ENCODE measurements at regions not wholly inside any gene's neighbourhood (a gene's known extent, or its start where the extent isn't known, plus 50 kb on each side); places are given as distances from the start of the nearest gene placed in this dataset.

- Histone ChIP-seq H3K9me3 (ENCODE audit: control insufficient read depth in 2 of 2, low read length in 2 of 2) (no peaks in the 10 kb centered on the region), H3K4me1 (ENCODE audit: control insufficient read depth, insufficient read depth, low read length) (no peaks in the 10 kb centered on the region), H3K9ac (ENCODE audit: low read length in 2 of 2) (no peak overlapping the region), H3K27me3 (ENCODE audit: control insufficient read depth in 1 of 2, insufficient read depth in 2 of 2, low read length in 2 of 2) (no peaks in the 10 kb centered on the region), H3K27ac (ENCODE audit: low read length) (no peak overlapping the region), H3K36me3 (ENCODE audit: control insufficient read depth in 2 of 2, insufficient read depth in 2 of 2, low read length in 2 of 2) (no peaks in the 10 kb centered on the region), H3K4me3 (ENCODE audit: low read length in 2 of 2) (no peak overlapping the region)
Observed at GRCh38 chr2:238570926-238571325, 144.2 kb downstream of the ASB1 start.

GRCh38 chr2:238571661-238572372 lies 145.1 kb downstream of the ASB1 start:
- Histone ChIP-seq H3K9ac (ENCODE audit: low read length in 2 of 2) (no peak overlapping the region), H3K36me3 (ENCODE audit: control insufficient read depth in 2 of 2, insufficient read depth in 2 of 2, low read length in 2 of 2) (no peaks in the 10 kb centered on the region), H3K4me1 (ENCODE audit: control insufficient read depth, insufficient read depth, low read length) (no peaks in the 10 kb centered on the region), H3K27ac (ENCODE audit: low read length) (no peak overlapping the region), H3K9me3 (ENCODE audit: control insufficient read depth in 2 of 2, low read length in 2 of 2) (peaks cover 0 to 2% of the 10 kb centered on the region in 2 donors), H3K4me3 (ENCODE audit: low read length in 2 of 2) (no peak overlapping the region), H3K27me3 (ENCODE audit: control insufficient read depth in 1 of 2, insufficient read depth in 2 of 2, low read length in 2 of 2) (no peaks in the 10 kb centered on the region)

- no peaks in the 10 kb centered on the region for H3K36me3 ChIP-seq (ENCODE audit: control insufficient read depth in 2 of 2, insufficient read depth in 2 of 2, low read length in 2 of 2)
- H3K27me3 ChIP-seq (ENCODE audit: control insufficient read depth in 1 of 2, insufficient read depth in 2 of 2, low read length in 2 of 2) = no peaks in the 10 kb centered on the region
- no peak overlapping the region for H3K27ac ChIP-seq (ENCODE audit: low read length)
- H3K4me1 ChIP-seq (ENCODE audit: control insufficient read depth, insufficient read depth, low read length) = no peaks in the 10 kb centered on the region
- H3K4me3 ChIP-seq (ENCODE audit: low read length in 2 of 2) = no peak overlapping the region
- peaks cover 0 to 4% of the 10 kb centered on the region in 2 donors for H3K9me3 ChIP-seq (ENCODE audit: control insufficient read depth in 2 of 2, low read length in 2 of 2)
- no peak overlapping the region for H3K9ac ChIP-seq (ENCODE audit: low read length in 2 of 2)
Observed at GRCh38 chr2:238573065-238573778, 146.5 kb downstream of the ASB1 start.

- Histone ChIP-seq H3K9me3 (ENCODE audit: control insufficient read depth in 2 of 2, low read length in 2 of 2) (peaks cover 0 to 4% of the 10 kb centered on the region in 2 donors), H3K27ac (ENCODE audit: low read length) (no peak overlapping the region), H3K4me1 (ENCODE audit: control insufficient read depth, insufficient read depth, low read length) (no peaks in the 10 kb centered on the region), H3K36me3 (ENCODE audit: control insufficient read depth in 2 of 2, insufficient read depth in 2 of 2, low read length in 2 of 2) (no peaks in the 10 kb centered on the region), H3K9ac (ENCODE audit: low read length in 2 of 2) (no peak overlapping the region), H3K4me3 (ENCODE audit: low read length in 2 of 2) (no peak overlapping the region), H3K27me3 (ENCODE audit: control insufficient read depth in 1 of 2, insufficient read depth in 2 of 2, low read length in 2 of 2) (no peaks in the 10 kb centered on the region)
Observed at GRCh38 chr2:238573916-238574315, 147.2 kb downstream of the ASB1 start.

- Histone ChIP-seq H3K9ac (ENCODE audit: low read length in 2 of 2) (no peak overlapping the region), H3K27me3 (ENCODE audit: control insufficient read depth in 1 of 2, insufficient read depth in 2 of 2, low read length in 2 of 2) (no peaks in the 10 kb centered on the region), H3K9me3 (ENCODE audit: control insufficient read depth in 2 of 2, low read length in 2 of 2) (peaks cover 0 to 4% of the 10 kb centered on the region in 2 donors), H3K4me3 (ENCODE audit: low read length in 2 of 2) (no peak overlapping the region), H3K36me3 (ENCODE audit: control insufficient read depth in 2 of 2, insufficient read depth in 2 of 2, low read length in 2 of 2) (no peaks in the 10 kb centered on the region), H3K27ac (ENCODE audit: low read length) (no peak overlapping the region), H3K4me1 (ENCODE audit: control insufficient read depth, insufficient read depth, low read length) (no peaks in the 10 kb centered on the region)
Observed at GRCh38 chr2:238574490-238575271, 148.0 kb downstream of the ASB1 start.

- H3K4me3 ChIP-seq (ENCODE audit: low read length in 2 of 2) = no peak overlapping the region
- H3K4me1 ChIP-seq (ENCODE audit: control insufficient read depth, insufficient read depth, low read length) = no peaks in the 10 kb centered on the region
- no peaks in the 10 kb centered on the region for H3K27me3 ChIP-seq (ENCODE audit: control insufficient read depth in 1 of 2, insufficient read depth in 2 of 2, low read length in 2 of 2)
- H3K9ac ChIP-seq (ENCODE audit: low read length in 2 of 2) = no peak overlapping the region
- no peaks in the 10 kb centered on the region for H3K36me3 ChIP-seq (ENCODE audit: control insufficient read depth in 2 of 2, insufficient read depth in 2 of 2, low read length in 2 of 2)
- H3K9me3 ChIP-seq (ENCODE audit: control insufficient read depth in 2 of 2, low read length in 2 of 2) = peaks cover 0 to 4% of the 10 kb centered on the region in 2 donors
- H3K27ac ChIP-seq (ENCODE audit: low read length) = no peak overlapping the region
Observed at GRCh38 chr2:238576674-238577073, 149.9 kb downstream of the ASB1 start.

GRCh38 chr2:238578256-238578655 lies 151.5 kb downstream of the ASB1 start:
- H3K9ac ChIP-seq (ENCODE audit: low read length in 2 of 2) = no peak overlapping the region
- H3K27me3 ChIP-seq (ENCODE audit: control insufficient read depth in 1 of 2, insufficient read depth in 2 of 2, low read length in 2 of 2) = no peaks in the 10 kb centered on the region
- H3K4me1 ChIP-seq (ENCODE audit: control insufficient read depth, insufficient read depth, low read length) = no peaks in the 10 kb centered on the region
- H3K4me3 ChIP-seq (ENCODE audit: low read length in 2 of 2) = no peak overlapping the region
- H3K9me3 ChIP-seq (ENCODE audit: control insufficient read depth in 2 of 2, low read length in 2 of 2) = peaks cover 0 to 4% of the 10 kb centered on the region in 2 donors
- H3K27ac ChIP-seq (ENCODE audit: low read length) = no peak overlapping the region
- H3K36me3 ChIP-seq (ENCODE audit: control insufficient read depth in 2 of 2, insufficient read depth in 2 of 2, low read length in 2 of 2) = no peaks in the 10 kb centered on the region

- Histone ChIP-seq H3K4me3 (ENCODE audit: low read length in 2 of 2) (no peak overlapping the region), H3K27ac (ENCODE audit: low read length) (no peak overlapping the region), H3K36me3 (ENCODE audit: control insufficient read depth in 2 of 2, insufficient read depth in 2 of 2, low read length in 2 of 2) (no peaks in the 10 kb centered on the region), H3K4me1 (ENCODE audit: control insufficient read depth, insufficient read depth, low read length) (no peaks in the 10 kb centered on the region), H3K9me3 (ENCODE audit: control insufficient read depth in 2 of 2, low read length in 2 of 2) (peaks cover 0 to 4% of the 10 kb centered on the region in 2 donors), H3K27me3 (ENCODE audit: control insufficient read depth in 1 of 2, insufficient read depth in 2 of 2, low read length in 2 of 2) (no peaks in the 10 kb centered on the region), H3K9ac (ENCODE audit: low read length in 2 of 2) (no peak overlapping the region)
Observed at GRCh38 chr2:238580486-238580885, 153.8 kb downstream of the ASB1 start.

- no peak overlapping the region for H3K4me3 ChIP-seq (ENCODE audit: low read length in 2 of 2)
- H3K27me3 ChIP-seq (ENCODE audit: control insufficient read depth in 1 of 2, insufficient read depth in 2 of 2, low read length in 2 of 2) = no peaks in the 10 kb centered on the region
- H3K9ac ChIP-seq (ENCODE audit: low read length in 2 of 2) = no peak overlapping the region
- H3K36me3 ChIP-seq (ENCODE audit: control insufficient read depth in 2 of 2, insufficient read depth in 2 of 2, low read length in 2 of 2) = no peaks in the 10 kb centered on the region
- H3K4me1 ChIP-seq (ENCODE audit: control insufficient read depth, insufficient read depth, low read length) = no peaks in the 10 kb centered on the region
- H3K27ac ChIP-seq (ENCODE audit: low read length) = no peak overlapping the region
- peaks cover 0 to 4% of the 10 kb centered on the region in 2 donors for H3K9me3 ChIP-seq (ENCODE audit: control insufficient read depth in 2 of 2, low read length in 2 of 2)
Observed at GRCh38 chr2:238581126-238581525, 154.4 kb downstream of the ASB1 start.

- Histone ChIP-seq H3K27ac (ENCODE audit: low read length) (no peak overlapping the region), H3K4me1 (ENCODE audit: control insufficient read depth, insufficient read depth, low read length) (peaks cover 4% of the 10 kb centered on the region), H3K9ac (ENCODE audit: low read length in 2 of 2) (no peak overlapping the region), H3K27me3 (ENCODE audit: control insufficient read depth in 1 of 2, insufficient read depth in 2 of 2, low read length in 2 of 2) (no peaks in the 10 kb centered on the region), H3K9me3 (ENCODE audit: control insufficient read depth in 2 of 2, low read length in 2 of 2) (no peaks in the 10 kb centered on the region), H3K36me3 (ENCODE audit: control insufficient read depth in 2 of 2, insufficient read depth in 2 of 2, low read length in 2 of 2) (no peaks in the 10 kb centered on the region), H3K4me3 (ENCODE audit: low read length in 2 of 2) (no peak overlapping the region)
Observed at GRCh38 chr2:238582159-238582558, 155.4 kb downstream of the ASB1 start.
